ENCODE measurements at regions not wholly inside any gene's neighbourhood (a gene's known extent, or its start where the extent isn't known, plus 50 kb on each side); places are given as distances from the start of the nearest gene placed in this dataset.

DNA sequence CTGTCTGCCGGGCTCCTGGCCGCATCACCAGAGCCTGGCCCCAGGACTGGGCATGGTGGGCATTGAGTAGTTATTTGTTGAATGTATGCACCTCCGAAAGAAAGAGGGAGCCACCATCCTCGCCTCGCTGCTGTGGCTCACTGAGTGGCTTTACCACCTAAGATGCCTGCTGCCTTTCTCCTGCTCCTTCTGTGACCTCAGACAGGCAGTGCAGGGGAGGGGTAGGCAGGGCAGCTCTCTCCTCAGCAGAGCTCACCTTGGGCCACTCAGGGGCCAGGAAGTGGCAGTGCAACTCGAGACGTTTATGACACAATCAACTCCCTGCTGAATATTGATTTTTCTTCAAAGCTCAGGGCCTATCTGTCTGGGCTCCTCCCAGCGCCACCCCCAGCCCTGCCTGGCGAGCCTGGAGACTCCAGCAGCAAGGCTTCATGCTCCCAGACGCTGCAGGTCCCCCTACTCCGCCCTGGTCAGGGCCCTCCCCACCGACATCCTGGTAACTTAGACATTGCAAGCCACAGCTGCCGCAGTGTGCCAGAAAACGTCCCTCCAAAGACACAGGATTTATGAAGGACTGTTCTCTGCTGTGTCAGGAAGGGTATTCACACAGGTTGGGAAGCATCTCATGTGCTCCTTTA is 84.3 kb upstream of the DIO3 start:
- TF ChIP-seq POLR2A (IDR thresholded peaks at IDR 0.05) = no peak
- TF ChIP-seq, protein P1, sequence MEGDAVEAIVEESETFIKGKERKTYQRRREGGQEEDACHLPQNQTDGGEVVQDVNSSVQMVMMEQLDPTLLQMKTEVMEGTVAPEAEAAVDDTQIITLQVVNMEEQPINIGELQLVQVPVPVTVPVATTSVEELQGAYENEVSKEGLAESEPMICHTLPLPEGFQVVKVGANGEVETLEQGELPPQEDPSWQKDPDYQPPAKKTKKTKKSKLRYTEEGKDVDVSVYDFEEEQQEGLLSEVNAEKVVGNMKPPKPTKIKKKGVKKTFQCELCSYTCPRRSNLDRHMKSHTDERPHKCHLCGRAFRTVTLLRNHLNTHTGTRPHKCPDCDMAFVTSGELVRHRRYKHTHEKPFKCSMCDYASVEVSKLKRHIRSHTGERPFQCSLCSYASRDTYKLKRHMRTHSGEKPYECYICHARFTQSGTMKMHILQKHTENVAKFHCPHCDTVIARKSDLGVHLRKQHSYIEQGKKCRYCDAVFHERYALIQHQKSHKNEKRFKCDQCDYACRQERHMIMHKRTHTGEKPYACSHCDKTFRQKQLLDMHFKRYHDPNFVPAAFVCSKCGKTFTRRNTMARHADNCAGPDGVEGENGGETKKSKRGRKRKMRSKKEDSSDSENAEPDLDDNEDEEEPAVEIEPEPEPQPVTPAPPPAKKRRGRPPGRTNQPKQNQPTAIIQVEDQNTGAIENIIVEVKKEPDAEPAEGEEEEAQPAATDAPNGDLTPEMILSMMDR (IDR thresholded peaks at IDR 0.05) = no peak

All from prostate gland (tissue), 2 donors.